Parathyroid adenoma (tissue), 2 donors: ENCODE measurements at regions not wholly inside any gene's neighbourhood (a gene's known extent, or its start where the extent isn't known, plus 50 kb on each side); places are given as distances from the start of the nearest gene placed in this dataset.
"Not testable (repeated sequence)": the region's sequence is repeated elsewhere in the genome, so short reads cannot be mapped to it uniquely, and the experiment has no call there.

ENCODE experiments used
- H2AFZ ChIP-seq: fragments of 300-600 bp; sonication (generic); one replicate; pipeline ENCODE4 v1.7.0; 2017; ENCODE audit warnings: antibody characterized with exemption, mild to moderate bottlenecking
- H3K27ac ChIP-seq: fragments of 300-600 bp; sonication (generic); one replicate; pipeline ENCODE4 v1.7.0; 2017
- H3K27me3 ChIP-seq: fragments of 300-600 bp; sonication (generic); one replicate; pipeline ENCODE4 v1.7.0; 2017; ENCODE audit warnings: low read length; ENCODE audit not compliant: control insufficient read depth, insufficient read depth
- H3K36me3 ChIP-seq: fragments of 300-600 bp; sonication (generic); one replicate; pipeline ENCODE4 v1.7.0; 2017; ENCODE audit warnings: low read length; ENCODE audit not compliant: control insufficient read depth, insufficient read depth
- H3K4me1 ChIP-seq: fragments of 300-600 bp; sonication (generic); one replicate; pipeline ENCODE4 v1.7.0; 2017; ENCODE audit warnings: control low read depth
- H3K4me2 ChIP-seq: fragments of 300-600 bp; sonication (generic); one replicate; pipeline ENCODE4 v1.7.0; 2017; ENCODE audit warnings: low read length
- H3K4me3 ChIP-seq: fragments of 300-600 bp; sonication (generic); one replicate; pipeline ENCODE4 v1.7.0; 2017; ENCODE audit warnings: low read depth, low read length
- H3K79me2 ChIP-seq: fragments of 300-600 bp; sonication (generic); one replicate; pipeline ENCODE4 v1.7.0; 2017; ENCODE audit warnings: control low read depth
- H3K9ac ChIP-seq: fragments of 300-600 bp; sonication (generic); one replicate; pipeline ENCODE4 v1.7.0; 2017; ENCODE audit warnings: mild to moderate bottlenecking
- H3K9me3 ChIP-seq: fragments of 300-600 bp; sonication (generic); one replicate; pipeline ENCODE4 v1.7.0; 2017; ENCODE audit warnings: low read length; ENCODE audit not compliant: control insufficient read depth
- CTCF ChIP-seq: fragments of 300-600 bp; sonication (generic); IDR thresholded peaks from one replicate; pipeline ENCODE4 v1.7.0; 2017; ENCODE audit warnings: antibody characterized with exemption, mild to moderate bottlenecking
- donor health status: primary hyperparathyroidism.

GRCh38 chr6:48951917-48952316, 511.1 kb downstream of the MMUT start:
- H3K4me1 ChIP-seq: no peaks in the 10 kb centered on the region
- H3K79me2 ChIP-seq: no peaks in the 10 kb centered on the region
- H3K4me2 ChIP-seq: no peak overlapping the region
- H3K27me3 ChIP-seq: no peaks in the 10 kb centered on the region
- no peaks in the 10 kb centered on the region for H3K36me3 ChIP-seq
- no peak overlapping the region for H3K27ac ChIP-seq
- no peak overlapping the region for H3K9ac ChIP-seq
- H3K9me3 ChIP-seq: no peaks in the 10 kb centered on the region
- H2AFZ ChIP-seq: no peak overlapping the region
- no peak overlapping the region for H3K4me3 ChIP-seq
- no peak for TF ChIP-seq CTCF

- not testable (repeated sequence) for H3K4me1 ChIP-seq, H3K27ac ChIP-seq, H3K4me3 ChIP-seq, H3K79me2 ChIP-seq, H2AFZ ChIP-seq, H3K9me3 ChIP-seq, H3K4me2 ChIP-seq, H3K27me3 ChIP-seq, H3K36me3 ChIP-seq, H3K9ac ChIP-seq
Observed at GRCh38 chr6:48944276-48944675, 518.8 kb downstream of the MMUT start.

GRCh38 chr6:48933136-48933535, 529.9 kb downstream of the MMUT start:
- Histone ChIP-seq H3K27ac (no peak overlapping the region), H2AFZ (no peak overlapping the region), H3K4me1 (no peaks in the 10 kb centered on the region), H3K9me3 (no peaks in the 10 kb centered on the region), H3K4me3 (no peak overlapping the region), H3K4me2 (no peak overlapping the region), H3K9ac (no peak overlapping the region), H3K27me3 (no peaks in the 10 kb centered on the region), H3K36me3 (no peaks in the 10 kb centered on the region), H3K79me2 (no peaks in the 10 kb centered on the region)
- TF ChIP-seq CTCF: no peak

- H3K9me3 ChIP-seq: no peaks in the 10 kb centered on the region
- no peak overlapping the region for H3K4me3 ChIP-seq
- no peak overlapping the region for H2AFZ ChIP-seq
- H3K4me2 ChIP-seq: no peak overlapping the region
- H3K27ac ChIP-seq: no peak overlapping the region
- no peaks in the 10 kb centered on the region for H3K4me1 ChIP-seq
- TF ChIP-seq CTCF: no peak
- no peak overlapping the region for H3K9ac ChIP-seq
- H3K27me3 ChIP-seq: no peaks in the 10 kb centered on the region
- no peaks in the 10 kb centered on the region for H3K79me2 ChIP-seq
- H3K36me3 ChIP-seq: no peaks in the 10 kb centered on the region
Observed at GRCh38 chr6:48928937-48929336, 534.1 kb downstream of the MMUT start.

- H3K4me1 ChIP-seq: no peaks in the 10 kb centered on the region
- TF ChIP-seq CTCF: no peak
- H3K27me3 ChIP-seq: no peaks in the 10 kb centered on the region
- no peaks in the 10 kb centered on the region for H3K36me3 ChIP-seq
- H3K79me2 ChIP-seq: no peaks in the 10 kb centered on the region
- H3K4me3 ChIP-seq: no peak overlapping the region
- H3K4me2 ChIP-seq: no peak overlapping the region
- H2AFZ ChIP-seq: no peak overlapping the region
- no peak overlapping the region for H3K27ac ChIP-seq
- H3K9me3 ChIP-seq: no peaks in the 10 kb centered on the region
- H3K9ac ChIP-seq: no peak overlapping the region
Observed at GRCh38 chr6:48922837-48923236, 540.2 kb downstream of the MMUT start.
